Tibial nerve (tissue), 4 donors: ENCODE measurements at regions not wholly inside any gene's neighbourhood (a gene's known extent, or its start where the extent isn't known, plus 50 kb on each side); places are given as distances from the start of the nearest gene placed in this dataset.

Source experiments
- CTCF ChIP-seq, 5 experiments: fragments of 200-600 bp in 3 of 5; fragments of 450-650 bp in 2 of 5; sonication (generic) in 3 of 5; IDR thresholded peaks; one replicate each; pipeline ENCODE4 v1.5.1; 2016 to 2019; ENCODE audit warnings: antibody characterized with exemption in 5 of 5, mild to moderate bottlenecking in 3 of 5, moderate library complexity in 2 of 5
- EP300 ChIP-seq, 2 donors: sonication (generic); formaldehyde crosslinking; IDR thresholded peaks; one replicate each; pipeline ENCODE4 v1.6.1; 2017; ENCODE audit warnings: antibody characterized with exemption in 2 of 2, mild to moderate bottlenecking in 1 of 2
- POLR2A ChIP-seq, 2 donors: fragments of 450-650 bp; IDR thresholded peaks; one replicate each; pipeline ENCODE4 v1.6.1; 2017; ENCODE audit warnings: antibody characterized with exemption in 2 of 2, mild to moderate bottlenecking in 2 of 2, moderate library complexity in 2 of 2

- TF ChIP-seq CTCF (IDR thresholded peaks at IDR 0.05) (no peak), EP300 (IDR thresholded peaks at IDR 0.05) (no peak), POLR2A (IDR thresholded peaks at IDR 0.05) (no peak)
Observed at GRCh38 chr16:5762362-5762761, 664.8 kb upstream of the EEF2KMT start.
